ENCODE measurements at regions not wholly inside any gene's neighbourhood (a gene's known extent, or its start where the extent isn't known, plus 50 kb on each side); places are given as distances from the start of the nearest gene placed in this dataset.

DNA sequence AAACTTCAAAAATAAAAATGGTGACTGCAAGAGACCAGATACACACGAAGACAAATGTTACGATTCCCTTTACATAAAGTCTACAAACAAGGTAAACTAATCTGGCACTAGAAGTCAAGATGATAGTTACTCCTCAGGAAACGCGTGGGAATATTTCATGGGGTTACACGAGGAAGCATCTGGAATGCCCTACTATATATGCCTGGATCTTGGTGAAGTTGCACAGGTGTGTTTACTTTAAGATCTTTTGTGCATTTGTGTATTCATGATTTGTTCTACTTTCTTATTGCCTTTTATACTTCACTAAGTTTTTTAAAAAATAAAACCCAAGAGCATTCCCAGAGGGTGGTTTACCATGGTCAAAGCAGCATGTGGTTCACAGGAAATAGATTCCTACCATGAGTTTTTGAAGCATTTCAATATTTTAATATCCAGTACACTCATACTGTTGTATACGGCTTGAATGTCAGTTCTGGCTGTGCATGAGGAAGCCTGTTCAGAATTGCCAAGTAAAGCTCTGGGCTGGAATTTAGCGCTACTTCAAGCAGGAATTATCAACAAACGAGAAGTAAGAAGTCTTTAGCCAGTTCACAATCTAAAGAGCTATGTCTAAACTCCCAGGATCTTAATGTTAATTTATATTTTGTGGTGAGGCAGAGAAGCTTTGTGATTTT lies 239.8 kb upstream of the KLHL1 start:
- DNase-seq (ENCODE audit: insufficient read length, low spot score, missing footprints), result no peak
- no peak overlapping the region for H2AFZ ChIP-seq (ENCODE audit: low read length)
- no peaks in the 10 kb centered on the region for H3K36me3 ChIP-seq (ENCODE audit: insufficient read depth, low read length)
- TF ChIP-seq, protein P1, sequence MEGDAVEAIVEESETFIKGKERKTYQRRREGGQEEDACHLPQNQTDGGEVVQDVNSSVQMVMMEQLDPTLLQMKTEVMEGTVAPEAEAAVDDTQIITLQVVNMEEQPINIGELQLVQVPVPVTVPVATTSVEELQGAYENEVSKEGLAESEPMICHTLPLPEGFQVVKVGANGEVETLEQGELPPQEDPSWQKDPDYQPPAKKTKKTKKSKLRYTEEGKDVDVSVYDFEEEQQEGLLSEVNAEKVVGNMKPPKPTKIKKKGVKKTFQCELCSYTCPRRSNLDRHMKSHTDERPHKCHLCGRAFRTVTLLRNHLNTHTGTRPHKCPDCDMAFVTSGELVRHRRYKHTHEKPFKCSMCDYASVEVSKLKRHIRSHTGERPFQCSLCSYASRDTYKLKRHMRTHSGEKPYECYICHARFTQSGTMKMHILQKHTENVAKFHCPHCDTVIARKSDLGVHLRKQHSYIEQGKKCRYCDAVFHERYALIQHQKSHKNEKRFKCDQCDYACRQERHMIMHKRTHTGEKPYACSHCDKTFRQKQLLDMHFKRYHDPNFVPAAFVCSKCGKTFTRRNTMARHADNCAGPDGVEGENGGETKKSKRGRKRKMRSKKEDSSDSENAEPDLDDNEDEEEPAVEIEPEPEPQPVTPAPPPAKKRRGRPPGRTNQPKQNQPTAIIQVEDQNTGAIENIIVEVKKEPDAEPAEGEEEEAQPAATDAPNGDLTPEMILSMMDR (IDR thresholded peaks at IDR 0.05; ENCODE audit: extremely low read depth, low read depth, low read length), result no peak
- H3K4me3 ChIP-seq (ENCODE audit: insufficient read depth, low read length), result no peak overlapping the region
- H3K79me2 ChIP-seq (ENCODE audit: insufficient read depth, low read length), result no peaks in the 10 kb centered on the region
- peaks cover 2% of the 10 kb centered on the region for H3K9me3 ChIP-seq (ENCODE audit: low read depth, low read length)
- H3K4me1 ChIP-seq (ENCODE audit: insufficient read depth, low read length), result no peaks in the 10 kb centered on the region
- no peak overlapping the region for H3K4me2 ChIP-seq (ENCODE audit: insufficient read depth, low read length)
- H3K27me3 ChIP-seq (ENCODE audit: insufficient read depth, low read length), result no peaks in the 10 kb centered on the region
- no peaks in the 10 kb centered on the region for H4K20me1 ChIP-seq (ENCODE audit: insufficient read depth, low read length)
- no peak overlapping the region for H3K27ac ChIP-seq (ENCODE audit: low read depth, low read length)

- Histone ChIP-seq H4K20me1 (ENCODE audit: insufficient read depth, low read length) (no peaks in the 10 kb centered on the region), H3K27ac (ENCODE audit: low read depth, low read length) (no peak overlapping the region), H3K36me3 (ENCODE audit: insufficient read depth, low read length) (no peaks in the 10 kb centered on the region), H3K79me2 (ENCODE audit: insufficient read depth, low read length) (no peaks in the 10 kb centered on the region), H2AFZ (ENCODE audit: low read length) (no peak overlapping the region), H3K27me3 (ENCODE audit: insufficient read depth, low read length) (no peaks in the 10 kb centered on the region), H3K4me1 (ENCODE audit: insufficient read depth, low read length) (no peaks in the 10 kb centered on the region), H3K9me3 (ENCODE audit: low read depth, low read length) (peaks cover 3% of the 10 kb centered on the region), H3K4me3 (ENCODE audit: insufficient read depth, low read length) (no peak overlapping the region), H3K4me2 (ENCODE audit: insufficient read depth, low read length) (no peak overlapping the region)
- TF ChIP-seq, protein P1 (IDR thresholded peaks at IDR 0.05; ENCODE audit: extremely low read depth, low read depth, low read length), result no peak
- no peak for DNase-seq (ENCODE audit: insufficient read length, low spot score, missing footprints)
Measured at GRCh38 chr13:70339738-70340137, 231.5 kb upstream of the KLHL1 start.

DNA sequence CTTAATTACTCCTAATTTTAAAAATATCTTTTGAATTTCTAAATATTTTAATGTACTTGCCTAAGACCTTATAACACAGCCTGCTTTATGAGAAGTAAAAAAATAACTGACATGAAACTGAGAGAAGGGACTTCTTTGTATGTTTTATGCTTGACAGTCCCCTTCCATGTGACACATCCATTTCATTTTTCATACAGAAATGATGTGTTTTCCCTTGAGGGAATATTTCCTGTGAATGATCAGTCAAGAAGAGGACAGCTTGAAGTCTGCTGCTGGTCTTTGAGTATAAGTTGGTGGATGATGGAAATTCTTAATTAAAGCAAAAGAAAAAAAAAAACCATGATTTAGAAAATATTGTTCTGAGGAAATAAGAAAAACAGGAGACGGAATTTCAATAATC lies 230.4 kb upstream of the KLHL1 start:
- no peaks in the 10 kb centered on the region for H3K27me3 ChIP-seq (ENCODE audit: insufficient read depth, low read length)
- no peak for DNase-seq (ENCODE audit: insufficient read length, low spot score, missing footprints)
- no peak overlapping the region for H3K4me3 ChIP-seq (ENCODE audit: insufficient read depth, low read length)
- no peaks in the 10 kb centered on the region for H3K79me2 ChIP-seq (ENCODE audit: insufficient read depth, low read length)
- no peaks in the 10 kb centered on the region for H3K36me3 ChIP-seq (ENCODE audit: insufficient read depth, low read length)
- H3K27ac ChIP-seq (ENCODE audit: low read depth, low read length), result no peak overlapping the region
- no peaks in the 10 kb centered on the region for H4K20me1 ChIP-seq (ENCODE audit: insufficient read depth, low read length)
- H3K9me3 ChIP-seq (ENCODE audit: low read depth, low read length), result peaks cover 3% of the 10 kb centered on the region
- H2AFZ ChIP-seq (ENCODE audit: low read length), result no peak overlapping the region
- no peak overlapping the region for H3K4me2 ChIP-seq (ENCODE audit: insufficient read depth, low read length)
- TF ChIP-seq, protein P1 (IDR thresholded peaks at IDR 0.05; ENCODE audit: extremely low read depth, low read depth, low read length), result no peak
- no peaks in the 10 kb centered on the region for H3K4me1 ChIP-seq (ENCODE audit: insufficient read depth, low read length)

- Histone ChIP-seq H3K4me2 (ENCODE audit: insufficient read depth, low read length) (no peak overlapping the region), H4K20me1 (ENCODE audit: insufficient read depth, low read length) (no peaks in the 10 kb centered on the region), H3K4me3 (ENCODE audit: insufficient read depth, low read length) (no peak overlapping the region), H3K27ac (ENCODE audit: low read depth, low read length) (no peak overlapping the region), H3K4me1 (ENCODE audit: insufficient read depth, low read length) (no peaks in the 10 kb centered on the region), H3K9me3 (ENCODE audit: low read depth, low read length) (peaks cover 5% of the 10 kb centered on the region), H2AFZ (ENCODE audit: low read length) (no peak overlapping the region), H3K79me2 (ENCODE audit: insufficient read depth, low read length) (no peaks in the 10 kb centered on the region), H3K27me3 (ENCODE audit: insufficient read depth, low read length) (no peaks in the 10 kb centered on the region), H3K36me3 (ENCODE audit: insufficient read depth, low read length) (no peaks in the 10 kb centered on the region)
- TF ChIP-seq, protein P1 (IDR thresholded peaks at IDR 0.05; ENCODE audit: extremely low read depth, low read depth, low read length), result no peak
- DNase-seq (ENCODE audit: insufficient read length, low spot score, missing footprints), result no peak
Measured at GRCh38 chr13:70336866-70337265, 228.6 kb upstream of the KLHL1 start.

Measured in osteoblast (primary cell).